Fibroblast of mammary gland (primary cell): ENCODE measurements at regions not wholly inside any gene's neighbourhood (a gene's known extent, or its start where the extent isn't known, plus 50 kb on each side); places are given as distances from the start of the nearest gene placed in this dataset.

Experiments used
- DNase-seq: peaks from one replicate; pipeline ENCODE4 v3.0.0-alpha.2; 2010; ENCODE audit warnings: low read depth
- H3K4me3 ChIP-seq: 2 replicates; pipeline ENCODE4 v1.5.1; 2011; ENCODE audit warnings: low read depth, mild to moderate bottlenecking, low read length, moderate library complexity; ENCODE audit not compliant: control insufficient read depth
- TF ChIP-seq, protein P1 (sequence below): conservative IDR thresholded peaks from 2 replicates; pipeline ENCODE4 v1.5.1; 2011; ENCODE audit warnings: low read depth, low read length, inconsistent platforms; ENCODE audit not compliant: control insufficient read depth, insufficient read depth

DNA sequence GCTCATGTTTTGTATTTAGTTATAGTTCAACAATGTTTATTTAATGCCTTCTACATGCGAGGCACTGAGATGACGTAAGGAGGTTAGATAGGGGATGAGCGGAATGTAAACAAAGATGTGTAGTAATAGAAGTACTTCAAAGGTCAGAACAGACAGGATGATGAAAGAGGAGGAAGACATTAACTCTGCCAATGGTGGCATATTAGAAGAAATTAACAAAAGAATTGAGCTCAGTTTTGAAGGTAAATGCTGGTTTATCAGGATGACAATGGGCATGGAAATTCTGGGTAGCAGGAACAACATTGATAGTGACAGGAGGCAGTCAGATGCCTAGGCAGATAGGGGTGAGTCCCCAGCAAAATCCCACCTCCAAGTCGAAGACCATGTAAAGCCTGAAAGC, 62.3 kb upstream of the PGRMC2 start:
- DNase-seq, result peak; percentile 87
- TF ChIP-seq, protein P1, sequence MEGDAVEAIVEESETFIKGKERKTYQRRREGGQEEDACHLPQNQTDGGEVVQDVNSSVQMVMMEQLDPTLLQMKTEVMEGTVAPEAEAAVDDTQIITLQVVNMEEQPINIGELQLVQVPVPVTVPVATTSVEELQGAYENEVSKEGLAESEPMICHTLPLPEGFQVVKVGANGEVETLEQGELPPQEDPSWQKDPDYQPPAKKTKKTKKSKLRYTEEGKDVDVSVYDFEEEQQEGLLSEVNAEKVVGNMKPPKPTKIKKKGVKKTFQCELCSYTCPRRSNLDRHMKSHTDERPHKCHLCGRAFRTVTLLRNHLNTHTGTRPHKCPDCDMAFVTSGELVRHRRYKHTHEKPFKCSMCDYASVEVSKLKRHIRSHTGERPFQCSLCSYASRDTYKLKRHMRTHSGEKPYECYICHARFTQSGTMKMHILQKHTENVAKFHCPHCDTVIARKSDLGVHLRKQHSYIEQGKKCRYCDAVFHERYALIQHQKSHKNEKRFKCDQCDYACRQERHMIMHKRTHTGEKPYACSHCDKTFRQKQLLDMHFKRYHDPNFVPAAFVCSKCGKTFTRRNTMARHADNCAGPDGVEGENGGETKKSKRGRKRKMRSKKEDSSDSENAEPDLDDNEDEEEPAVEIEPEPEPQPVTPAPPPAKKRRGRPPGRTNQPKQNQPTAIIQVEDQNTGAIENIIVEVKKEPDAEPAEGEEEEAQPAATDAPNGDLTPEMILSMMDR, result no peak
- no peak overlapping the region for H3K4me3 ChIP-seq

DNA sequence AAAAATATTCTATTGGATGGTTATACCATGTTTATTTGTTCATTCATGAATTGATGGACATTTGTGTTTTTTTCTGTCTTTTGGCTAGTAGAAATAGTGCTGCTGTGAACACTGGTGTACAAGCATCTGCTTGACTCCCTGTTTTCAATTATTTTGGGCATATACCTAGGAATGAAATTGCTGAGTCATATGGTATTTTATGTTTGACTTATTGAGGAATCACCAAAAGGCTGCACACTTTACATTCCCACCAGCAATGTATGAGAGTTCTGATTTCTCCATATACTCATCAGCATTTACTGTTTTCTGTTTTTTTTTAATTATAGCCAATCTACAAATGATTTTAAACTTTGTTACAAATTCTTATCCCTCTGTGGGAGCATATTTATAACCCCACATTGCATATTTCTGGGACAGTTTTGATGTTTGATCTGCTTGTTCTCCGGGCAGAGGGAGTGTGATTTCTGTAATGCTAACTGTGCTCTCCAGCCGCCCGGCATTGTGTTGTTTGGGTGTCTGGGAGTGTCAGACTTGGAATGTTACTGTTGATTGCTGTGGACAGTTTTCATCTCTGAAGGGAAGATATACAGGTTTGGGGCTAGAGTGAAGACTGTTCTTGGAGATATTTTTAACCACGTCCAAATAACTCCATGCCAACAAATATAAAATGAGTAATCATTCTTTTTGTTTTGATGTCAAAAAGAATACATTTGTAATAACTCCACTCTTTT, 60.5 kb upstream of the PGRMC2 start:
- TF ChIP-seq, protein P1, result no peak
- no peak overlapping the region for H3K4me3 ChIP-seq
- DNase-seq, result peak; percentile 56

DNA sequence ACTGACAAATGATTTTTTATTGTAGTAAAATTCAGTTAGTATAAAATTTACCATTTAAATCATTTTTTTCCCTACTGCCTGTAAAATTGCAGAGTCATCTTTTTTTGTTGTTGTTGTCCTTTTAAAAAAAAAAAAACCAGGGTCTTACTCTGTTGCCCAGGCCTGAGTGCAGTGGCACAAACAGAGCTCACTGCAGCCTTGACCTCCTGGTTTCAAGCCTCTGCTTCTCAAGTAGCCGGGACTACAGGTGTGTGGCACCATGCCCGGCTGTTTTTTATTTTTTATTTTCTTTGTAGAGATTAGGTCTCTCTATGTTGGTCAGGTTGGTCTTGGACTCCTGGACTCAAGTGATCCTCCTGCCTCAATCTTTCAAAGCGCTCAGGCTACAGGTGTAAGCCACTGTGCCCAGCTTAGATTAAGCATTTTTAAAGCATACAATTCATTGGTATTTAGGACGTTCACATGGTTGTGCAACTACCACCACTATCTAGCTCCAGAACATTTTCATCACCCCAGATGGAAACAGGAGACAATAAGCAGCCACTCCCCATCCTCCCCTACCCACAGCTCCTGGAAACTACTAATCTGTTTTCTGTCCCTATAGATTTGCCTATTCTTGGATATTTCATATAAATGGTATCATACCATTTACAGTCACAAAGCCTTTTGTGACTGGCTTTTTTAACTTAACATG, 59.7 kb upstream of the PGRMC2 start:
- DNase-seq, result peak; percentile 76
- TF ChIP-seq, protein P1, result no peak
- H3K4me3 ChIP-seq, result no peak overlapping the region

DNA sequence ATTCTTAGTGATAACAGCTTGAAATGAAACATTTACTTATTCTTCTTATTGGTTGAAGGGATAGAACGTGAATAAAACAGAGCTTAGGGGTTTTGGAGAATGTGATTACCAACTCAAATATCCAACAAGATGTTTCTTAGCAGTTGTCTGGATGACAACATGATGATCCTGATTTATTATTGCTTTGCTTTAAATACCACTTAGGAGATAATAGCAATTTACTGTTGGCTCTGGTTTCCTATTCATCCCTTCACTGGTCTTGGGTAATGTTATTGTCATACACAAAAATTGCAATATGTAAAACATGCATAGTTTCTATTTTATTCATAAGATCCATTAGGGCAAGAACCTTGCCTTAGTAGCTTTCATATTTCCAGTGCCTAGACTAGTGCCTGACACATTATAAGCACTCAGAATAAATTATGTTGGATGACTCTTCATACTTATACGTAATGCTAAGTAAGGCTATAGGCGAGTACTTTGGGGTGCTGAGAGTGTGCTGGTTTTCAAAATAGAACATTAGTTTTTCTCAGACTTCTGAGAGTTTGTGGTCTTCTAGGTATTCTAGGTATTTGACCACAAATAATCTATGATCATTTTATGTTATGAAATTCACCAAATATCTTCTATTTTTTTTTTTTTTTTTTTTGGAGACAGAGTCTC, 58.6 kb upstream of the PGRMC2 start:
- no peak overlapping the region for H3K4me3 ChIP-seq
- no peak for DNase-seq
- TF ChIP-seq, protein P1, result no peak

DNA sequence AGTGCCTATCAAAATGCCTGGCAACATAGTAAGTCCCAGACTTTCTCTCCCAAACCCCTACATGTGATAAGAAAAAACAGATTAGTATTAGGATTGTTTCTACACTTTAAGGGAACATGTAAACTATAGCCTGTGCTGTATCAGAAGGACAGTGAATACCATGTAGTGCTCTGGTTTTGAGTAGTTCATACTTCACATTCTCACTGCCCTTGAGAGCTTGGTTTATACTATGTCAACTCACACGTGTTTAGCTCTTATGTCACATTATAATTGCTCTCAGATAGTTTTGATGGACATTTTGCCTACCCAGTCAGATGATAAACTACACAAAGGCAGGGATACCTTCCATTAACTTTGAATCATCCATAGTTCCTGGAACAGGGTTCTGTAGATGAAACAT, 58.0 kb upstream of the PGRMC2 start:
- TF ChIP-seq, protein P1, result no peak
- DNase-seq, result no peak
- no peak overlapping the region for H3K4me3 ChIP-seq

DNA sequence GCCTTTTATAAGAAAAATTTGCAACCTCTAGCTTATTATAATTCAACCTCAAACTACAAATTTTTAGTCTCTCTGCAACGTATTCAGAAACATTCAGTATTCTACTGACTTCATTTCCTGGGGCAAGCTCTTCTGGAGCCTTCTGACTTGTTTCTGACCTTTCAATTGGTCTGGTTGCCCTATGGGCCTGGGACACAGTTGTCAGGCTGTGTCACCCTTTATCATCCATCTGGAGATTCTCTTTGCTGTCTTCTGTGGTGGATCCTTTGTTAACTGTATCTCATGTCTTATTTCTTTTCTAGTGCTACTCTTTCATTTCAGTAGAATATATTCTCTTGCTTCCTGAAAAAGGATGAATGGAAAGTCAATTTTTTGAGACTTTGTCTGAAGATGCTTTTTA, 55.1 kb upstream of the PGRMC2 start:
- TF ChIP-seq, protein P1, result no peak
- no peak for DNase-seq

More for the DNA sequence above, 55.1 kb upstream of the PGRMC2 start:
- H3K4me3 ChIP-seq, result no peak overlapping the region
